ENCODE measurements at regions not wholly inside any gene's neighbourhood (a gene's known extent, or its start where the extent isn't known, plus 50 kb on each side); places are given as distances from the start of the nearest gene placed in this dataset.
"Not testable (repeated sequence)": the region's sequence is repeated elsewhere in the genome, so short reads cannot be mapped to it uniquely, and the experiment has no call there.

DNA sequence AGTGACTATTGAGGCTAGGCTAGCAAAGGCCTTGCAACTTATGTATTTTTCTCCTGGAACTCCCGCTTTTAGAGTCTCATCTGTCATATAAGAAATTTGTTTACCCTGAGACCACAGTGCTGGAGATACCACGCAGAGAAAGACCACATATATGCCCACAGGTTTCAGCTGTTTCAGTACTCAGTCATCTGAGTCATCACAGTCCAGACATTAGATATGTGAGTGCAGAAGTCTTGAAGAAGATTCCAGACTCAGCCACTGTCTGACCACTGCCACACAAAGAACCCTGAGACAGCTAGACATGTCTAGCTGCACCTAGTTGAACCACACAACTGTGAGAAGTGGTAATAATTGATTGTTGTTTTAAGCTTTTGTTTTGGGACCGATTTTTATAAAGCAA is 648.3 kb downstream of the EPM2A start:
- Histone ChIP-seq H3K27ac (ENCODE audit: low read length) (no peak overlapping the region), H3K36me3 (ENCODE audit: insufficient read depth, low read depth, low read length) (no peaks in the 10 kb centered on the region), H3K9ac (ENCODE audit: low read depth, low read length) (no peak overlapping the region), H3K27me3 (ENCODE audit: insufficient read depth, low read length) (no peaks in the 10 kb centered on the region), H3K4me1 (ENCODE audit: insufficient read depth, low read length) (no peaks in the 10 kb centered on the region; the same call in 1 of the 2 replicates), H3K4me3 (ENCODE audit: low read length) (no peak overlapping the region), H3K9me3 (ENCODE audit: insufficient read depth, low read depth, low read length) (no peaks in the 10 kb centered on the region)

DNA sequence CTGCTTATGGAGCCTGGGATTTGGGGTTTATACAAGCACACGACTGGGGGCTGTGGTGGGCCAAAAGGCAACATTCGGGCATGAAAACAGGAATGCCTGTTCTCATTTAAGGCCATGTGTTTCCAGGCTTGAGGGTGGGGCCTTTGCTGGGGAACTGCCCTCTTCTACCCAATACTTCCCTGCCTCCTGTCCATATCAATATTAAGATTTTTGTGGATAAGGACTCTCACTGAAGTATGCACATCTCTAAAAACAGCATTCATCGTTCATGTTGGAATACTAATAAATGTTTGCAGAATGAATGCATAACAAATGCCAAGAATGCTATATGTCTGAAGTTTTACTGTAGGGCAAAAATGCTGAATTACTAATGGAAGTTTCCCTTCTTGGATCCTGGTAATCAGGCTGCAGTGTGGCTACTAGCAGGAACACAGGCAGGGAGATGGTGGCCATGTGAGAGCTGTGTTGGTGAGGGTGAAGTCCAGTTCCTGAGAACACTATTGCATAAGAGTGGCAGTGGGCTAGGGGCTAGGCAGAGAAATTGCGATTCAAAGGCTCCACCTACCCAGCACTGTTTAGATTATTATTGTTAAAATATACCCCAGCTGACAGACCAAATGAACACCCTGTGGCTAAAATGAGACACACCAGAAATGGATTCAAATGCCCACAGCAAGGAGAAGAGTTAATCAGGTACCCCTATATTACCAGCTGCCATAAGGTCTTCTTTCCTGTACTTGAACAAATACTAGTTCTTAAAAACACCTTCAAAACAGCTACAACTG is 644.3 kb downstream of the EPM2A start:
- Histone ChIP-seq H3K27ac (ENCODE audit: low read length) (no peak overlapping the region), H3K27me3 (ENCODE audit: insufficient read depth, low read length) (no peaks in the 10 kb centered on the region), H3K9ac (ENCODE audit: low read depth, low read length) (no peak overlapping the region), H3K36me3 (ENCODE audit: insufficient read depth, low read depth, low read length) (no peaks in the 10 kb centered on the region), H3K9me3 (ENCODE audit: insufficient read depth, low read depth, low read length) (no peaks in the 10 kb centered on the region), H3K4me1 (ENCODE audit: insufficient read depth, low read length) (no peaks in the 10 kb centered on the region; the same call in 1 of the 2 replicates), H3K4me3 (ENCODE audit: low read length) (no peak overlapping the region)

DNA sequence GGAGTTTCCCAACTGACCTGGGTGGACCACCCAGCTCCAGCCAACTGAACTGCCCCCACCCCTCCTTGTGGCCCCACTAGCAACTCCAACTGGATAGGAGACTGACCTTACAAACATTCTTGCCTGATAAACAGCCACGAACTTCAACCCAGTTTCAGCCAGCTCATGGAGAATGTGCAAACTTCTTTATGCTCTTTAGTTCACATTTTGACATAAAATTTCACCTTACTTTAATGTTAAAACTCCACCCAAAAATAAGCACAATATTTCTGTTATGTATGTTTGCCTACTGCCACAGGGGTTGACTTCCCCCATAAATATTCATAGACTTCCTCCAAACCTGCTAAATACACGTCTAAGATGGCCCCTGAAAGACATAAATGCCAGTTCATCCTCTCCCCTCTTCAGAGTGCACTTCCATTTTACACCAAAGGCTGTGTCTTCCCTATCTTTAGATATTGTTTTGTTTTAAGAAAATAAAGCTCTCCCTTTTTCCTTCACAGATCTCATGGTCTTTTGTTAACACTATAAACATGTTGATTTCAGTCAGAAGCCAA is 643.7 kb downstream of the EPM2A start:
- H3K9ac ChIP-seq (ENCODE audit: low read depth, low read length): no peak overlapping the region
- no peaks in the 10 kb centered on the region for H3K9me3 ChIP-seq (ENCODE audit: insufficient read depth, low read depth, low read length)
- no peaks in the 10 kb centered on the region for H3K4me1 ChIP-seq (ENCODE audit: insufficient read depth, low read length)
- H3K27ac ChIP-seq (ENCODE audit: low read length): no peak overlapping the region
- H3K36me3 ChIP-seq (ENCODE audit: insufficient read depth, low read depth, low read length): no peaks in the 10 kb centered on the region
- H3K27me3 ChIP-seq (ENCODE audit: insufficient read depth, low read length): no peaks in the 10 kb centered on the region
- no peak overlapping the region for H3K4me3 ChIP-seq (ENCODE audit: low read length)

DNA sequence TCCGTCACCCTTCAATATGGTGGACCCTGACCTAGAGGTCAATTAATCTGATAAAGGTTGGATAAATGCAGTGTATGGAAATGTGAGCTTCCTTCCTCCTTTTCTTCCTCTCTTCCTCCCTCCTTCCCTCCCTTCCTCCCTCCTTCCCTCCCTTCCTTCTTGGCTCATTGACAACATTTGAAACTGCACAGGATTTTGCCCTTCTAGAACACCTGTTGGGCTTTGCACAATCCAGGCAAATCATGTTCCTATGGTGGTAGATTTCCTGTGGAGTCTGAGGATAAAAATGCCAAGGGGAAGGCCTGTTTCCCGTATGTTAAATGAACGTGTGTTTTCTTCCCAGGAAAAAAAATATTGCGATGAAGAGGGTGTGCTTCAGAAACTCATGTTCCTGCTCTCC is 642.8 kb downstream of the EPM2A start:
- Histone ChIP-seq H3K27me3 (ENCODE audit: insufficient read depth, low read length) (no peaks in the 10 kb centered on the region), H3K9me3 (ENCODE audit: insufficient read depth, low read depth, low read length) (peaks cover 4% of the 10 kb centered on the region), H3K27ac (ENCODE audit: low read length) (no peak overlapping the region), H3K36me3 (ENCODE audit: insufficient read depth, low read depth, low read length) (no peaks in the 10 kb centered on the region), H3K9ac (ENCODE audit: low read depth, low read length) (no peak overlapping the region), H3K4me3 (ENCODE audit: low read length) (no peak overlapping the region), H3K4me1 (ENCODE audit: insufficient read depth, low read length) (no peaks in the 10 kb centered on the region)

DNA sequence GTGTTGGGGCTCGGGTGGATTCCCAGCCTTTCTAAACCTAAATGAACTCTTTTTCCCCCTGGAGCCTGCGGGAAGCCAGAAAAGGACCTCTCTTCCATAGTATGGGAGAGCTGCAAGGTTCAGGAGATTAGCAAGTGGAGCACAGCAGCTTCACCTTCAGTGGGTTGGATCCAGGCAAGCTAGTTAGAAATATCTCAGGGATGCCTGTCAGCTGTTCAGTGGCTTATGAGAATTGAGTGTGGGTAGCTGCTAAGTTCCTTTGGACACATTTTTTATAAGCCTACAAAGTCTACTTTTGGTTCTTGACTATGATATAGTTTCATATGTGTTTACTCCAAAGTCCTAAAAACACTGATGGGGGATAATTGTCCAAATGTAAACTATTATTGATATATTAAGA is 642.1 kb downstream of the EPM2A start:
- Histone ChIP-seq H3K4me1 (ENCODE audit: insufficient read depth, low read length) (no peaks in the 10 kb centered on the region), H3K27ac (ENCODE audit: low read length) (no peak overlapping the region), H3K9me3 (ENCODE audit: insufficient read depth, low read depth, low read length) (peaks cover 5% of the 10 kb centered on the region)

DNA sequence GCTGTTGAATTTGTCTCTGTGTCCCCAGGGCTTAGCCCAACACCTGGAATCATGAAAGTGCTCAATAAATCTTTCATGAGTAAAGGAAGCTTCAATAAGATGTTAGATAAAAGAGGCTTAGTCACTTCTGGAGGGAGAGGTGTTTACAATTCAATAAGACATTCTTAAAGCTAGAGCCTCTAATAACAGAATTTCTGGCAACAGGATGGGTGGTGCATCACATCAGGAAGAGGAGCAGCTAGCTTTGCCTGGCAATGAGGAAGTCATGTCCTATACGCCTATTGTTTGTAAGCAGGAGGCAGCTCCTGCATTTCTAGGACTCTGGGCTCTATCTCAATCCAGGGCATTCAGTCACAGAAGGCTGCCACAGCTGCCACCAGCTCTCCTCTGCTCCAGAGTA is 638.5 kb downstream of the EPM2A start:
- Histone ChIP-seq H3K27me3 (ENCODE audit: insufficient read depth, low read length) (no peaks in the 10 kb centered on the region), H3K9me3 (ENCODE audit: insufficient read depth, low read depth, low read length) (peaks cover 5% of the 10 kb centered on the region), H3K36me3 (ENCODE audit: insufficient read depth, low read depth, low read length) (no peaks in the 10 kb centered on the region), H3K4me1 (ENCODE audit: insufficient read depth, low read length) (no peaks in the 10 kb centered on the region), H3K27ac (ENCODE audit: low read length) (no peak overlapping the region), H3K4me3 (ENCODE audit: low read length) (no peak overlapping the region), H3K9ac (ENCODE audit: low read depth, low read length) (no peak overlapping the region)

More for the DNA sequence above, 642.1 kb downstream of the EPM2A start:
- no peaks in the 10 kb centered on the region for H3K27me3 ChIP-seq (ENCODE audit: insufficient read depth, low read length)
- H3K4me3 ChIP-seq (ENCODE audit: low read length): no peak overlapping the region
- no peaks in the 10 kb centered on the region for H3K36me3 ChIP-seq (ENCODE audit: insufficient read depth, low read depth, low read length)
- H3K9ac ChIP-seq (ENCODE audit: low read depth, low read length): no peak overlapping the region

DNA sequence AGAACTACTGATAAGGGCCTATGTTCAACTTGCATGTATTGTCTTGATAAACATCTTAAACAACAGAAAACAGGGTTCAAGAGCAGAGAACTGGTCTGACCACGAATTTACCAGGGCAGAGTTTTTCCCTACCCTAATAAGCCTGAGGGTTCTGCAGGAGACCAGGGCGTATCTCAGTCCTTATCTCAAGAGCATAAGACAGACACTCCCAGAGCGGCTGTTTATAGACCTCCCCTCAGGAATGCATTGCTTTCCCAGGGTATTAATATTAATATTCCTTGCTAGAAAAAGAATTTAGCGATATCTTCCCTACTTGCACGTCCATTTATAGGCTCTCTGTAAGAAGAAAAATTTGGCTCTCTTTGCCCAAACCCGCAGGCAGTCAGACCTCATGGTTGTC is 637.2 kb downstream of the EPM2A start:
- H3K9me3 ChIP-seq (ENCODE audit: insufficient read depth, low read depth, low read length); H3K4me3 ChIP-seq (ENCODE audit: low read length); H3K9ac ChIP-seq (ENCODE audit: low read depth, low read length); H3K4me1 ChIP-seq (ENCODE audit: insufficient read depth, low read length); H3K36me3 ChIP-seq (ENCODE audit: insufficient read depth, low read depth, low read length); H3K27ac ChIP-seq (ENCODE audit: low read length); H3K27me3 ChIP-seq (ENCODE audit: insufficient read depth, low read length): not testable (repeated sequence)

DNA sequence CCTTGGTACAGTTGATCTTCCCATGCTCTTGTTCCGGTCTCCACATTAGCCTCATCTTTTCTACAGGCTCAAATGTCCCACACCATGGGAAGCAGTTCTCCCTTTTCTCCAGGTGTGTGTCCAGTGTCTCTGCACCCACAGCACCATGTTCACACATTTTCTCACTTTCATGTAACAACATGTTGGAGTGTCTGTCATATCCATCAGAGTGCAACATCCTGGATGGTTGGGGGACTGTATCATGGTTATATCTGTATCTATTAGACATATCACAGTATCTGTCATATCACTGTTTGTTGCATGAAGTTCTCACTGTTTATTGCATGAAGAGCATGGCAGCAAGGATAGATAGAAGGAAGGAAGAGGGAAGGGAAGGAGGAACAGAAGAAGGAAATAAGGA is 635.6 kb downstream of the EPM2A start:
- Histone ChIP-seq H3K4me1 (ENCODE audit: insufficient read depth, low read length) (peaks cover 6% of the 10 kb centered on the region), H3K27ac (ENCODE audit: low read length) (no peak overlapping the region), H3K9ac (ENCODE audit: low read depth, low read length) (no peak overlapping the region), H3K9me3 (ENCODE audit: insufficient read depth, low read depth, low read length) (peaks cover 5% of the 10 kb centered on the region), H3K36me3 (ENCODE audit: insufficient read depth, low read depth, low read length) (no peaks in the 10 kb centered on the region), H3K4me3 (ENCODE audit: low read length) (no peak overlapping the region), H3K27me3 (ENCODE audit: insufficient read depth, low read length) (no peaks in the 10 kb centered on the region)

DNA sequence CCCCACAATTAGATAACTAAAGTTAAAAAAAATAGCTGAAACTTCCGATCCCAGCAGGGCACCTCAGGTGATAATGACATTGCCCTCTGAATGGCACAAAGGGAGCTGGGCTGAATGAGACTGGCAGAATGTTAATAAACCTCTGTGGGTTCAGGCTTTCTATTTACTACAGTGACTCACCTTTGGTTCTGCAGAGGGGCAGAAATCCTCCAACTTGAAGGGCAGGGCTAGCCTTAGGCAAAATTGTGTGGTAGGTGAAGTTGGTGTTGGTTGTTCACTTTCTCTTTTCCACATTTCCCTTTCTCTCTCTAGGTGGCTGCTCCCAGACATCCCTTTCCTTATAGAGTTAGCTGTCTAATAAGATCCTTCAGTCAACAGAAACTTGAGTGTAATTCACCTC is 625.2 kb downstream of the EPM2A start:
- Histone ChIP-seq H3K4me1 (ENCODE audit: insufficient read depth, low read length) (peaks cover 6% of the 10 kb centered on the region; the same call in 1 of the 2 replicates), H3K27ac (ENCODE audit: low read length) (no peak overlapping the region), H3K27me3 (ENCODE audit: insufficient read depth, low read length) (no peaks in the 10 kb centered on the region), H3K4me3 (ENCODE audit: low read length) (no peak overlapping the region), H3K9me3 (ENCODE audit: insufficient read depth, low read depth, low read length) (no peaks in the 10 kb centered on the region), H3K9ac (ENCODE audit: low read depth, low read length) (no peak overlapping the region), H3K36me3 (ENCODE audit: insufficient read depth, low read depth, low read length) (no peaks in the 10 kb centered on the region)

DNA sequence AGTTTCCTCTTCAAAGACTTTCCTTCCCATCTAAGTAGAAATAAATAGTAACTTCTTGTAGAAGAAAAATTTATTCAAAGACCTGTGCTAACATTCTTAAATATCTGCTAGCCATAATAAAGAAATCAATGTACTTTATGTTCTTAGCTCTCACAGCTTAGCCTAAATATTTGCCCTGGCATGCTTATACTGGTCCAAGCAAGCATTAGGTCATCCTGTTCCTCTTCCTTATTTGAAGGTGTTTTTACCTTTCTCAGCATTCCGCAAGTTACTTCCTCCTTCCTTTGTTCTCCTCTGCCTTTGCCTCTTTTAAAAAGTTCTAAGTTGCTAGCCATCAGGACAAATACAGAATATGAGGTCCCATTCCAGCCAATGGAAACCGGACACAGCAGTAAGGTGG is 623.9 kb downstream of the EPM2A start:
- H3K9me3 ChIP-seq (ENCODE audit: insufficient read depth, low read depth, low read length); H3K27ac ChIP-seq (ENCODE audit: low read length); H3K36me3 ChIP-seq (ENCODE audit: insufficient read depth, low read depth, low read length); H3K9ac ChIP-seq (ENCODE audit: low read depth, low read length); H3K4me1 ChIP-seq (ENCODE audit: insufficient read depth, low read length); H3K27me3 ChIP-seq (ENCODE audit: insufficient read depth, low read length); H3K4me3 ChIP-seq (ENCODE audit: low read length): not testable (repeated sequence)

DNA sequence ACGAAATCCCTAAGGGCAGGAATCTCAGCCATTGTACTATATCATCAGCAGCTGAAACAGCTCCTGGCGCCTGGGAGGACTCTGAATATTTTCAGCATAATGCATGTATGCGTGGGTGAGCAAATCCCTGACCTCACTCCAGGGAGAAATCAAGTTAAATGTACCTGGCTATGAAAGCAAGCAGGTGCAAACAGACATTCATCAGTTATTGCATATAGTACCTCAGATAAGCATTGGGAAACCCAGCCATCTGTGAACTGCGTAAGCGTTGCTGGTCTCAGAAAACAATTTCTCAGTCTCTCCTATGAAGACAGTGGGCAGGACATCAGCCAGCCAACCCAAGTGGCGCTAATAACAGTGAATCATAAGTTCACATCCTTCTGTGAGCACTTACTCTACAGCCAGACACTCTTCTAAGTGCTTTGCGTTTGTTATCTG is 622.6 kb downstream of the EPM2A start:
- H3K4me1 ChIP-seq (ENCODE audit: insufficient read depth, low read length): peaks cover 6% of the 10 kb centered on the region; the same call in 1 of the 2 replicates
- H3K4me3 ChIP-seq (ENCODE audit: low read length): no peak overlapping the region
- no peaks in the 10 kb centered on the region for H3K36me3 ChIP-seq (ENCODE audit: insufficient read depth, low read depth, low read length)
- H3K27ac ChIP-seq (ENCODE audit: low read length): no peak overlapping the region
- no peaks in the 10 kb centered on the region for H3K27me3 ChIP-seq (ENCODE audit: insufficient read depth, low read length)
- H3K9ac ChIP-seq (ENCODE audit: low read depth, low read length): no peak overlapping the region
- no peaks in the 10 kb centered on the region for H3K9me3 ChIP-seq (ENCODE audit: insufficient read depth, low read depth, low read length)

DNA sequence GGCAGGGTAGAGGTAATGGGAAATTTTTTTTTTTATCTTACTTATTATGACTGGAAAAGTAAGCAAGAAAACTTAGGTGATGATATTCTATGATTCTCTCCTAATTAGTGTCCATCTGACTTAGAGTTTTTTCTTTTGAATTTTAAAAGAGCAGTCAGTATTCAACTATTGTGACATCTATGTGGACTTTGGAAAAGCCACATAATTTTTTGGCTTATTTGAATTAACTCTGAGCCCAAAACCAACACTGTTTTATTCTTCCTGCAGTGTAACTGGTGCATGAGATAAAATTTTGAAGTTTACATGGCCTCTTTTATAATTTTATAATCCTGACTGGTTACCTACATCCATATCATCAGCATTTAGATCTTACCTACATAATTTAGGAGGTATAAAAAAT is 619.7 kb downstream of the EPM2A start:
- no peaks in the 10 kb centered on the region for H3K27me3 ChIP-seq (ENCODE audit: insufficient read depth, low read length)
- no peak overlapping the region for H3K27ac ChIP-seq (ENCODE audit: low read length)
- H3K9ac ChIP-seq (ENCODE audit: low read depth, low read length): no peak overlapping the region
- no peaks in the 10 kb centered on the region for H3K36me3 ChIP-seq (ENCODE audit: insufficient read depth, low read depth, low read length)
- no peaks in the 10 kb centered on the region for H3K4me1 ChIP-seq (ENCODE audit: insufficient read depth, low read length)
- H3K4me3 ChIP-seq (ENCODE audit: low read length): no peak overlapping the region
- H3K9me3 ChIP-seq (ENCODE audit: insufficient read depth, low read depth, low read length): no peaks in the 10 kb centered on the region

Data from iPS-20b (cell line).